NT2/D1 (cell line): ENCODE measurements at regions not wholly inside any gene's neighbourhood (a gene's known extent, or its start where the extent isn't known, plus 50 kb on each side); places are given as distances from the start of the nearest gene placed in this dataset.
"Not testable (repeated sequence)": the region's sequence is repeated elsewhere in the genome, so short reads cannot be mapped to it uniquely, and the experiment has no call there.

ENCODE experiments used
- DNase-seq: peaks from one replicate; pipeline ENCODE4 v3.0.0-alpha.2; 2011; ENCODE audit warnings: low read depth, low spot score
- H3K27me3 ChIP-seq: 2 replicates; pipeline ENCODE4 v1.6.0; 2011; ENCODE audit warnings: mild to moderate bottlenecking; ENCODE audit not compliant: insufficient read length, insufficient read depth
- H3K36me3 ChIP-seq: 2 replicates; pipeline ENCODE4 v1.6.1; 2011; ENCODE audit warnings: mild to moderate bottlenecking, low read length, mixed read lengths; ENCODE audit not compliant: insufficient read depth, insufficient read length
- H3K4me1 ChIP-seq: 2 replicates; pipeline ENCODE4 v1.5.1; 2011; ENCODE audit not compliant: insufficient read depth, insufficient read length
- H3K4me3 ChIP-seq: 2 replicates; pipeline ENCODE4 v1.5.1; 2011; ENCODE audit warnings: low read depth; ENCODE audit not compliant: insufficient read length
- H3K9ac ChIP-seq: 2 replicates; pipeline ENCODE4 v1.6.0; 2011; ENCODE audit warnings: low read depth; ENCODE audit not compliant: insufficient read length
- H3K9me3 ChIP-seq: 2 replicates; pipeline ENCODE4 v1.5.1; 2011; ENCODE audit warnings: mild to moderate bottlenecking, low read length; ENCODE audit not compliant: insufficient read depth
- SUZ12 ChIP-seq: IDR thresholded peaks from 2 replicates; pipeline ENCODE4 v1.6.1; 2011; ENCODE audit not compliant: insufficient read length, insufficient read depth; ENCODE audit errors: extremely low read depth
- YY1 ChIP-seq: IDR thresholded peaks from 2 replicates; pipeline ENCODE4 v1.6.1; 2011; ENCODE audit not compliant: insufficient read length, insufficient read depth
- ZNF274 ChIP-seq: IDR thresholded peaks from 2 replicates; pipeline ENCODE4 v1.6.1; 2011; ENCODE audit warnings: mild to moderate bottlenecking, low read depth, low read length

- no peaks in the 10 kb centered on the region for H3K4me1 ChIP-seq
- no peaks in the 10 kb centered on the region for H3K27me3 ChIP-seq
- H3K9me3 ChIP-seq: peaks cover 12% of the 10 kb centered on the region
- no peak for TF ChIP-seq ZNF274
- no peak for TF ChIP-seq SUZ12
- TF ChIP-seq YY1: no peak
- DNase-seq: no peak
- H3K4me3 ChIP-seq: no peak overlapping the region
- no peaks in the 10 kb centered on the region for H3K36me3 ChIP-seq
- no peak overlapping the region for H3K9ac ChIP-seq
Observed at GRCh38 chr15:61336026-61336638, 107.0 kb upstream of the RORA start.

GRCh38 chr15:61334714-61335113 is 105.6 kb upstream of the RORA start:
- not testable (repeated sequence) for DNase-seq, H3K27me3 ChIP-seq, H3K9ac ChIP-seq, H3K4me1 ChIP-seq, H3K36me3 ChIP-seq, H3K4me3 ChIP-seq
- H3K9me3 ChIP-seq: peaks cover 12% of the 10 kb centered on the region

GRCh38 chr15:61331019-61331418 is 101.9 kb upstream of the RORA start:
- H3K9me3 ChIP-seq: peaks cover 11% of the 10 kb centered on the region
- no peaks in the 10 kb centered on the region for H3K4me1 ChIP-seq
- TF ChIP-seq YY1 (no peak), ZNF274 (no peak), SUZ12 (no peak)
- no peak overlapping the region for H3K4me3 ChIP-seq
- H3K9ac ChIP-seq: no peak overlapping the region
- H3K27me3 ChIP-seq: no peaks in the 10 kb centered on the region
- H3K36me3 ChIP-seq: no peaks in the 10 kb centered on the region
- no peak for DNase-seq

- no peaks in the 10 kb centered on the region for H3K27me3 ChIP-seq
- no peak for DNase-seq
- TF ChIP-seq ZNF274: no peak
- TF ChIP-seq SUZ12: no peak
- no peak for TF ChIP-seq YY1
- H3K9ac ChIP-seq: no peak overlapping the region
- H3K9me3 ChIP-seq: no peaks in the 10 kb centered on the region
- no peak overlapping the region for H3K4me3 ChIP-seq
- H3K4me1 ChIP-seq: no peaks in the 10 kb centered on the region
- no peaks in the 10 kb centered on the region for H3K36me3 ChIP-seq
Observed at GRCh38 chr15:61327019-61327631, 98.0 kb upstream of the RORA start.

GRCh38 chr15:61319892-61320291 is 90.8 kb upstream of the RORA start:
- H3K9me3 ChIP-seq: peaks cover 7% of the 10 kb centered on the region; the same call in 1 of the 2 replicates
- DNase-seq: no peak
- TF ChIP-seq SUZ12: no peak
- TF ChIP-seq ZNF274: no peak
- no peak for TF ChIP-seq YY1
- no peak overlapping the region for H3K4me3 ChIP-seq
- no peaks in the 10 kb centered on the region for H3K27me3 ChIP-seq
- no peaks in the 10 kb centered on the region for H3K36me3 ChIP-seq
- no peak overlapping the region for H3K9ac ChIP-seq
- H3K4me1 ChIP-seq: no peaks in the 10 kb centered on the region

GRCh38 chr15:61318802-61319525 is 89.9 kb upstream of the RORA start:
- Histone ChIP-seq H3K4me3 (no peak overlapping the region), H3K36me3 (no peaks in the 10 kb centered on the region), H3K27me3 (no peaks in the 10 kb centered on the region), H3K4me1 (no peaks in the 10 kb centered on the region), H3K9ac (no peak overlapping the region), H3K9me3 (peaks cover 7% of the 10 kb centered on the region; the same call in 1 of the 2 replicates)
- TF ChIP-seq SUZ12 (no peak), YY1 (no peak)
- DNase-seq: no peak

GRCh38 chr15:61318301-61318700 is 89.2 kb upstream of the RORA start:
- H3K4me3 ChIP-seq: no peak overlapping the region
- DNase-seq: no peak
- H3K36me3 ChIP-seq: no peaks in the 10 kb centered on the region
- no peaks in the 10 kb centered on the region for H3K27me3 ChIP-seq
- no peak overlapping the region for H3K9ac ChIP-seq
- H3K4me1 ChIP-seq: no peaks in the 10 kb centered on the region
- TF ChIP-seq SUZ12 (no peak), ZNF274 (no peak), YY1 (no peak)
- peaks cover 7% of the 10 kb centered on the region; the same call in 1 of the 2 replicates for H3K9me3 ChIP-seq
